ENCODE measurements at regions not wholly inside any gene's neighbourhood (a gene's known extent, or its start where the extent isn't known, plus 50 kb on each side); places are given as distances from the start of the nearest gene placed in this dataset.

- no peak overlapping the region for H3K27ac ChIP-seq
- TF ChIP-seq EZH2phosphoT487 (IDR thresholded peaks at IDR 0.05; ENCODE audit: low read depth, severe bottlenecking, unreplicated experiment) (no peak), EZH2 (IDR thresholded peaks at IDR 0.05; ENCODE audit: borderline replicate concordance) (no peak)
- TF ChIP-seq, protein P1, sequence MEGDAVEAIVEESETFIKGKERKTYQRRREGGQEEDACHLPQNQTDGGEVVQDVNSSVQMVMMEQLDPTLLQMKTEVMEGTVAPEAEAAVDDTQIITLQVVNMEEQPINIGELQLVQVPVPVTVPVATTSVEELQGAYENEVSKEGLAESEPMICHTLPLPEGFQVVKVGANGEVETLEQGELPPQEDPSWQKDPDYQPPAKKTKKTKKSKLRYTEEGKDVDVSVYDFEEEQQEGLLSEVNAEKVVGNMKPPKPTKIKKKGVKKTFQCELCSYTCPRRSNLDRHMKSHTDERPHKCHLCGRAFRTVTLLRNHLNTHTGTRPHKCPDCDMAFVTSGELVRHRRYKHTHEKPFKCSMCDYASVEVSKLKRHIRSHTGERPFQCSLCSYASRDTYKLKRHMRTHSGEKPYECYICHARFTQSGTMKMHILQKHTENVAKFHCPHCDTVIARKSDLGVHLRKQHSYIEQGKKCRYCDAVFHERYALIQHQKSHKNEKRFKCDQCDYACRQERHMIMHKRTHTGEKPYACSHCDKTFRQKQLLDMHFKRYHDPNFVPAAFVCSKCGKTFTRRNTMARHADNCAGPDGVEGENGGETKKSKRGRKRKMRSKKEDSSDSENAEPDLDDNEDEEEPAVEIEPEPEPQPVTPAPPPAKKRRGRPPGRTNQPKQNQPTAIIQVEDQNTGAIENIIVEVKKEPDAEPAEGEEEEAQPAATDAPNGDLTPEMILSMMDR (IDR thresholded peaks at IDR 0.05; ENCODE audit: poor library complexity) = no peak
Measured at GRCh38 chr12:24421759-24422158, 472.3 kb upstream of the SOX5 start.

GRCh38 chr12:24418157-24418556 lies 468.7 kb upstream of the SOX5 start:
- Histone ChIP-seq H3K27ac (no peak overlapping the region), H3K9me2 (replicated peaks; ENCODE audit: insufficient read depth) (no peaks in the 10 kb centered on the region), H3K4me2 (no peak overlapping the region), H2AFZ (no peak overlapping the region), H3K79me2 (peaks cover 15% of the 10 kb centered on the region), H4K20me1 (ENCODE audit: insufficient read depth, poor library complexity, severe bottlenecking) (no peaks in the 10 kb centered on the region), H3K36me3 (replicated peaks; ENCODE audit: insufficient read depth, low read depth) (no peaks in the 10 kb centered on the region), H3K27me3 (no peaks in the 10 kb centered on the region), H3K4me3 (no peak overlapping the region), H3K9me3 (ENCODE audit: low read depth) (no peaks in the 10 kb centered on the region), H3K4me1 (ENCODE audit: insufficient read depth) (no peaks in the 10 kb centered on the region)
- TF ChIP-seq, protein P1 (IDR thresholded peaks at IDR 0.05; ENCODE audit: poor library complexity) = no peak
- TF ChIP-seq EZH2 (IDR thresholded peaks at IDR 0.05; ENCODE audit: borderline replicate concordance) (no peak), EZH2phosphoT487 (IDR thresholded peaks at IDR 0.05; ENCODE audit: low read depth, severe bottlenecking, unreplicated experiment) (no peak)
- WGBS (ENCODE audit: low lambda C conversion rate, missing lambda C conversion rate) = 83% methylated on average over 1 of the region's 1 CpG
- DNase-seq (ENCODE audit: low spot score) = no peak

More at GRCh38 chr12:24421759-24422158, 472.3 kb upstream of the SOX5 start:
- H4K20me1 ChIP-seq (ENCODE audit: insufficient read depth, poor library complexity, severe bottlenecking) = no peaks in the 10 kb centered on the region
- no peak for DNase-seq (ENCODE audit: low spot score)
- 87% methylated on average over 5 of the region's 5 CpGs for WGBS (ENCODE audit: low lambda C conversion rate, missing lambda C conversion rate)
- H3K9me3 ChIP-seq (ENCODE audit: low read depth) = no peaks in the 10 kb centered on the region
- H2AFZ ChIP-seq = no peak overlapping the region
- H3K36me3 ChIP-seq (replicated peaks; ENCODE audit: insufficient read depth, low read depth) = no peaks in the 10 kb centered on the region
- H3K4me2 ChIP-seq = no peak overlapping the region
- no peak overlapping the region for H3K4me3 ChIP-seq
- peaks cover 26% of the 10 kb centered on the region for H3K79me2 ChIP-seq
- no peaks in the 10 kb centered on the region for H3K9me2 ChIP-seq (replicated peaks; ENCODE audit: insufficient read depth)
- H3K27me3 ChIP-seq = no peaks in the 10 kb centered on the region
- no peaks in the 10 kb centered on the region for H3K4me1 ChIP-seq (ENCODE audit: insufficient read depth)

DNA sequence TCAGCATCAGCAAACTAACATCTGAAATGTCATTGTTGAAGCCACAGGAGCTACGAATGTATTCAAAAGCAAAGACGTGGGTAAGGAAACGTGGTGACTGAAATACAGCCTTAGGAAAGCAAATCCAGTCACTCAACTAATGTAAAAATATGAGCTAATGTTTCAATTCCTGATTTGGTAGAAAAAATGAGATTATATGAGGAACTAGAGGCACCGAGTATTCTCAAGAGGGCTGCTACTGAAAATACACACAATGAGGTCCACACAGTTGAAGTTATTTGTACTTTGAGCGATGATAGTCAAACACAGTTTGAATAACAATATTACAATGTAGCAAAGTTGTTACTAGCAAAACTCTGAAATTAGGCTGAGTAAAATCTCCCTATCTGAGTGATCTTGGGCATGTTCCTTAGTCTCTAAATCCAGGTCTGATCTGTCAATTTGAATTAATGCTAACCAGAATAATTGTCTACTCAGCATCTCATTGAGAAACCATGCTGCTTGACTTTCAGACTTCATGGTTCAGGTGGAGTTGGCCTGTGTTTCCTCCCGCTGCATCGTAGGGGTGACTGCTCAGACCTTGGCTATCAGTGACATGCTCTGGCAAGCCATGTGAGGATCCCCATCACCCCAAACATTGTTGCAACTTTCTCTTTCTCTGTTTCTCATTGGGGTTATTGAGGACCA lies 467.1 kb upstream of the SOX5 start:
- H3K27me3 ChIP-seq = no peaks in the 10 kb centered on the region
- H3K9me3 ChIP-seq (ENCODE audit: low read depth) = no peaks in the 10 kb centered on the region
- no peak overlapping the region for H3K4me3 ChIP-seq
- no peak overlapping the region for H3K4me2 ChIP-seq
- H2AFZ ChIP-seq = no peak overlapping the region
- TF ChIP-seq EZH2 (IDR thresholded peaks at IDR 0.05; ENCODE audit: borderline replicate concordance) = no peak
- TF ChIP-seq, protein P1 (IDR thresholded peaks at IDR 0.05; ENCODE audit: poor library complexity) = no peak
- TF ChIP-seq EZH2phosphoT487 (IDR thresholded peaks at IDR 0.05; ENCODE audit: low read depth, severe bottlenecking, unreplicated experiment) = no peak
- no peak overlapping the region for H3K27ac ChIP-seq
- no peaks in the 10 kb centered on the region for H4K20me1 ChIP-seq (ENCODE audit: insufficient read depth, poor library complexity, severe bottlenecking)
- DNase-seq (ENCODE audit: low spot score) = no peak
- H3K36me3 ChIP-seq (replicated peaks; ENCODE audit: insufficient read depth, low read depth) = no peaks in the 10 kb centered on the region
- WGBS (ENCODE audit: low lambda C conversion rate, missing lambda C conversion rate) = 80% methylated on average over 7 of the region's 7 CpGs
- H3K4me1 ChIP-seq (ENCODE audit: insufficient read depth) = no peaks in the 10 kb centered on the region
- H3K9me2 ChIP-seq (replicated peaks; ENCODE audit: insufficient read depth) = no peaks in the 10 kb centered on the region
- peaks cover 15% of the 10 kb centered on the region for H3K79me2 ChIP-seq
